ENCODE measurements at regions not wholly inside any gene's neighbourhood (a gene's known extent, or its start where the extent isn't known, plus 50 kb on each side); places are given as distances from the start of the nearest gene placed in this dataset.

DNA sequence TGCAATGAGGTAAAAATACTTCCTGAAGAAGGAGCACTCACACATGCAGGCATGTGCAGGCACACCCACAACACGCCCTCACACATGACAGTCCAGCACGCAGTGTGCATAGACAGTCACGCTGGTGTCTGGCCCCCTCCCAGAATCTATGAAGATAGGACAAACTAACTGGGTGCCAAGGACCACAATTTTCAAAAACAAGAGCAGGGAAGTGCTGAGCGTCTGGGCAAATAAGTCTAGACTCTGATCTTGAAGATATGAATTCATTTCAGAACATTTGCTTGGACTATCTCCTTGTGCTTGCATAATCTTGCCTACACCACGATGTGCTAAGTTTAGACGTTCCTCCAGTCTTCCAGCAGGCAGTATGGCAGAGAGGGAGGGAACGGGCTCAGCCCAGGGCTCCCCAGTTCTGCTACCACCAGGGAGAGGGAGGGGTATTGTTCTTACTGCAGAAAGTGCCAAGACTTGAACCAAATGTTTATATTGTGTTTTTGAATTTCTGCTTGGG is 276.5 kb upstream of the KLF6 start:
- no peak for DNase-seq

DNA sequence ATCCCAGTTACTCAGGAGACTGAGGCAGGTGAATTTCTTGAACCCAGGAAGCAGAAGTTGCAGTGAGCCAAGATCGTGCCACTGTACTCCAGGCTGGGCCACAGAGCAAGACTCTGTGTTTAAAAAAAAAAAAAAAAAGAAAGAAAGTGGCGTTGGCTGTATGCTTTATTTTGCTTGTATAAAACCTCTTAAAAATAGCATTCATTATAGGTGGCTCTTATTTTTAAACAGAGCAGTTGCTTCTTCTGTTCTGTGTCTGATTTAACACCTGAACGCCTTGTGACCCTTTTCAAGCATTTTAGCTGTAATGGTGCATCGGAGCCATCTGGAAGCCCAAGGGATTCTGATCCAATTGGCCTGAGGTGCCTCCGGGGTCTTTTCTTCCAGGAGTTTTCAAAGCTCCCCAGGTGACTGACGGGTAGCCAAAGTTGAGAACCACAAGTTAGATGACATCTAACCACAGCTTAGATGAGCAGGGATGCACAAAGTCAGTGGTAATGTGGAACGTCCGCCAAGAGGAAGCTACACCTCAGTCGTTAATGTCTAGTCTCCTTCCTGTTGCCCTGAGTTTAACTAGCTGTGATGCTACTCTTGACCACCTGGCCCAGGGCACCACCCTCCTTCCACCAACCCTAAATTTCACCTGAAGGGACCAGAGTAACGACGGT is 274.6 kb upstream of the KLF6 start:
- no peak for DNase-seq

DNA sequence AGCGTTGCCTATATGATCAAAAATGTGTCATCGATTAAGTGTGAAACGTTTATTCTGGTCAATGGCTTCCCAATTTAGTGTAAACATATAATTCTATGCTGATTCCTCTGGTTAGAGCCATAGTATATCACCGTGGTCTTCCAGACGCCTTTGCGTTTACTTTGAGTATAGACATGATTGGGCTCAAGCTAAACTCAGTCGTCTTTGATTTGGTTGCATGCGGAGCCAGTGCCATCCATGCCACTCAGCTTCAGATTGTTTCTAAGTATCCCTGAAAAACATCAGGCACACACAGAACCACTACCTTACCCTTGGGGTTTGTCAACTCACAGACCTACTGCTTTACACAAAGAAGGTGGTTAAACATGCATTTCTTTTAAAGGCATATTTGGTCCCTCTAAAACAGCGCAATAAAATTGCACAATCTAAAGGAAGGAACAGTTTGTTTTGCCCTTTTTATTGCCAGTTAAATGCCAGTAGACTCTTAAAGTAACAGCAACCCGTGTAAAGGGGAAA is 273.6 kb upstream of the KLF6 start:
- DNase-seq: no peak

DNA sequence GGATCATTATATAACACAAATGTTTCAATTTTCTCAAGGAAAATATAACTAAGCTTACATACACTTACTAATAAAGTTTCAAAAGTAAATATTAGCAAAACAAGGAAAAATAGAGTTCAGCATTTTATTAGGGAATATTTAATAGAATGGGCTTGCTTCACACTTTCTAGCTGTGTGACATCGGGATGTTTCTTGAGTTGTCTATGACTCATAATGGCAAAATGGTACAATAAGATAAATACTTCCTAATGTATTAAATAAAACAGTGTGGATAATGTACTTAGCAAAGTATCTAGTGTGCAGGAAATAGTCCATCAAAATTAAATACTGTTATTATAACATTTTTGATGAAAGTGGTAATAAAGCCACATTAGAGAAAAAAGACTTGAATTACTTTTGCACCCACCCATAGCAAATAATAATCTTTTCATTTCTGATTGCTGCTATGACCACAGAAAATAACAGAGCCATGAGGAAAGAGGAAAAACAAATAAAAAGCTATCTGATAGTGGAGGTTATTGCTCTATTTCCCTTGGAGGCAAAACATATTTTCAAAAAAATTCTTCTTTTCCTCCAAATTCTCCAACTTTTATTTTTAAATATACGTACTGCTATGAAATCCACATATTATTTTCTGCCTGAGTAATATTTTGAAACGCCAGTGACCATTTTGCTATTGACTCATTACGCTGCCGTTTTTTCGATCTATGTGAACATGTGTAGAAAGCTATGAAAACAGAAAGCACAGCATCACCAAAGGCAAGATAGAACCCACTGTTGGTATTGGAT is 272.9 kb upstream of the KLF6 start:
- DNase-seq: no peak

DNA sequence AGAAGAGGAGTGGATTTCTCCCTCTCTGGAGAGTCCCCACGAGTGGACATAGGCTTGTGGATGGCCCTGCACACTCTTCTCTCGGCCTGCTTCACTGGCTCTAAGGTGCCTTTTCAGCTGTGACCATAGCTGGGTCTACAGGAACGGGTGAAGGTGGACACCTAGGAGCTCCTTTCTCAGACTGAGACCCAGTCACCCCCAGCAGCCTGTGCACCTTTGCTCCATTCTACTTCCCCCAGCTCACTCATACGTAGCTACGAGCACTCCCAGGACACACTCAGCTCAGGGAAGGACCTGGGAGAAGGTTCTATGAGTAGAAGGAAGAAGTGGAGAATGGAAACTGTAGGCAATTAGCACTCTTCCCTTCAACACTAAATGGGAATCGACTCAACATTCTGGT is 272.0 kb upstream of the KLF6 start:
- DNase-seq: no peak

DNA sequence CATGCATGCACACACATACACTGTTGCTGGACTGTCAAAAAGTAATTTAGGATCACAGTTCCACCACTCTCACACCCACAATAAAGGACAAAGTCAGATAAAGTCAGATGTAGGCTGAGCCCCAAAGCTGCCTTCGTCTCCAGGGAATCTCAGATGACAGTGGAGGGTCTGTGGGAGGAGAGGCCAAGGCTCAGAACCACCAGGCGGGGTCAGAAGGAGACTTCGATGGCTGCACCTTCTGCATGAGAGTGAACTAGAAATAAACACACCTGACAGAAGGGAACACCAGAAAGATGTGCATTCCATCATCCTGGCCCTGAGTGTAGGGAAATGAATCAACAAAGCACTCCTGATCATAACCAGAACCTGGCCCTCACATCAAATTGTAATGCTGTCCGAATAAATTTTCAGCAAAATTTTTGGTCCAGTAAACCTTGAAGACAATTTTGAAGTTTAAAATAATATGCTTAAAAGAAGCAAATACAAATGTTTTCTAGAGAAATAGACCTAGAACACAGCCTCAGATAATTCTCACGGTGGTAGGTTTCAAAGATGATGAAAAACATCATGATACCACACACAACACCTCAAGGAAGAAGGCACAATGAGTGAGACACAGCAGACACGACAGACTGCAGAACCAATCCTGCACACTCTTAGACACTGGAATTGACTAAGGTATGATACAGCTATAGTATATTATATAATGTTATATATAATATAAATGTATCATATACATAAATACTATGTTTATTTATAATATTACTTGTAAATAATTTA is 269.8 kb upstream of the KLF6 start:
- DNase-seq: no peak

DNA sequence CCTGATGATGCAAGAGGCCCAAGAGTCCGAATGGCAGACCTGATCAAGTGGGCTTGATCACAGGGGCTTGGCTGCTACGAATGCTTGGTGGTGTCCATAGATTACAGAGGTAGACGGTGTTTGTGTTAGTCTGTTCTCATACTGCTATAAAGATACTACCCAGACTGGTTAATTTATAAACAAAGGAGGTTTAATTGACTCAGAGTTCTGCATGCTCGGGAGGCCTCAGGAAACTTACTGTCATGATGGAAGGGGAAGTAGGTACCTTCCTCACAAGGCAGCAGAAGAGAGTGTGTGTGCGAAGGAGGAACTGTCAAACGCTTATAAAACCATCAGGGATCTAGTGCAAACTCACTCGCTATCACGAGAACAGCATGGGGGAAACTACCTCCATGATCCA is 268.9 kb upstream of the KLF6 start:
- DNase-seq: no peak

DNA sequence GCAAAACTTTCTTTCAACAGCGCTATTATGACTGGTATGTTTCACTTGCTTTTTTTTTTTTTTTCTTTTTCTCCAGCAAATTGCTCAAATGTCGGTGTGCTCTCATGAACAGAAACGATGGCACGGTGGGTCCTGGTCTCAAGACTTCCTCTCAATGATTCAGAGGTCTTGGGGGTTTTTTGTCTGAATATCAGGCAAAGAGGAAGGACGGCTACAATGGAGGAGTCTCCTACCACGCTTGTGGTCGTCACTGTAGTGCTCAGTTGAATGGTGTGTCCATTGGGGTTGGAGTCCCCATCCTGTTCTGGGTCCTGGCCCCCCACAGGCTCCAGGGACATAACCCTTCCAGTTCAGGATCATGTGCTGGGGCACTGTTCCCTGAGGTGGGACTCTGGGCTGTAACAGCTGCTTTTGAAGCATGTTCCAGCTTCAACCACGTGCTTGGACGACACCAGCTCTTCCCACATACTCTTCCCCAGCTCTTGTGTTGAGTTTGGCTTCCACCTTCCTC is 266.7 kb upstream of the KLF6 start:
- DNase-seq: no peak

DNA sequence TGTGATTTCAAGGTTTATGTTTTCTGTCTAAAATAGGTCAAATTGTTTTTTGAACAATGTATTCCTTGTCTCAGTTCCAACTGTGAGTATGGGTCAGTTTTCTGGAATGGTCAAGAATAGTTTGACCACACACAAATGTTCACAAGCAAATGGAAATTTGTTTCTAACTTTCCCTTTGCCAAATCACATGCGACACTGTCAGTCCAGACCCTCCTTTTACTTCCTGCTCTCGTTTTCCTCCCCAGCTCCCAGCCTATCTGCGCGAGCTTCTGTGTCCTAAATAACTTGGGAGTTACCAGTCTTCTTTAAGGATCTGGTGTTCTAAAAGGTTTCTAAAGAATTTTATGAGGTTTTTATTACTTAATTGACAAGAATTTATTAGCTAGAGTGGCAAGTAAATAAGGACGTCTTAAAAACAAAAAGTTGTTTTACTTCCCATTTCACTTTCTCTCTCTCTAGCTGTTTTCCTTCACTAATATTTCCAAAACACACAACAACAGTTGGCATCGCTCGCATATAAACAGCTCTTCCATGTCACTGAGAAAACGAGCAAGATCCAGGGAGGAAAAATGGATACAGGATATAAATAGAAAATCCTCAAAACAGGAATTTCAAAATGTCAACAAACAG is 266.1 kb upstream of the KLF6 start:
- DNase-seq: no peak

DNA sequence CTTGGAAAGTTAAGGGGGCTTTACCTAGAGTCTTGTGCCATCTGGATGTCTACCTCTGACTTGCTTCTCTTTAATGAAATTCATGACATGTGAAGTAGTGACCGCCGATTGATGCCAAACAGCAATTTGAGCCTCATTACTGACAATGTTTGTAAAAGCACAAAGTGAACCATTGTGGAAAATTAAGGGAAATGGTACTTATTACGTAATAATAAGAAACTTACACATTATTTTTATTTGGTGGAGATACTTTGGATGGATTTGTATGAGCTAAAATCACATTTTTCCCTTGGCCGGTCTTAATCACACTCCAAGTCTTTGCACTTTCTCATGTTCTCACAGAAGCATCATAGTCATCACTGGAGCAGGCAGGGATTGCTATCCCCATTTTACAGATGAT is 265.1 kb upstream of the KLF6 start:
- DNase-seq: no peak

DNA sequence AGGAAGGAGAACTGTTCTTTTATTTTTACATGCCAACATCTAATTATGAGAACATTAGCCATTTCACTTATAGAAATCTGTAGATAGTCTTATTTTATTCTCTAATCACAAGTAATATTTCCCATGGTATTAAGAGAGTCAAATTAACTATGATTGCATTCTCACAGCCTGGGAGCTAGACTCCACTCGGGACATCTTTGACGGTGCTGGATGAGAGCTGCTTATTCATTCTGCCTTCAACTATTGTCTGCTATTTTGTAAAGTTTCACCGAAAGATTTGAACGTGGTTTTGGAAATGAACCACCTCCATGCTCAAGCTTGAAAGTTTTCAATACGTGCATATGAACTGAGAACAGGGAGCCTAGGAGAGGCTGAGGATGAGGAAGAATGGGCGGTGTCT is 264.3 kb upstream of the KLF6 start:
- no peak for DNase-seq

DNA sequence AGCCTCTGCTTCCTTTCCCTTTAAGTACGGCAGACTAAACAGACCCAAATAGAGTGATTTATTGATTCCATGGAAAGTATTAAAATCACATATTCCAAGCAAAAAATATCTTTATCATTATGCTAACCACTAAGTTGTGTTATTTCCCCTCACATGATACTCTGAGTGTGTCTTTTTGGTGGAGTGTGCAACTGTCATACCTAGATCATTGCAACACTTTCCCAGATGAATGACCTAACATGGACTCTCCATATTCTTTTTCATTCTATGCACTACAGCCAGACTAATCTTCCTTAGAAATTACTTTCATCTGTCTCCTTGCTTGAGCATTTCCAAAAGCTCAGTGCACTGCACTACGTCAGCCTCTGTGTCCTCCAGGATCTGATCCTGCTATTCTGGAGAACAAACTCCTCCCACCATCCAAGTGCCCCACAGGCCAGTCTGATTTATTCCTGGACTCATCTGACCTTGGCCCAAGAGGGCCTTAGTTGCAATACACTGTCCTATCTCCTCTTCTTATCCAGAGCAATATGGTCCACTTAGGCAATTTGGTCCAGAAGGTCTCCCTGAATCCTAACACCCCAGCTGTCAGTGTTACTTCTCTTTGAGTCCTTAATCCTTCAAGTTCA is 263.3 kb upstream of the KLF6 start:
- DNase-seq: no peak

DNA sequence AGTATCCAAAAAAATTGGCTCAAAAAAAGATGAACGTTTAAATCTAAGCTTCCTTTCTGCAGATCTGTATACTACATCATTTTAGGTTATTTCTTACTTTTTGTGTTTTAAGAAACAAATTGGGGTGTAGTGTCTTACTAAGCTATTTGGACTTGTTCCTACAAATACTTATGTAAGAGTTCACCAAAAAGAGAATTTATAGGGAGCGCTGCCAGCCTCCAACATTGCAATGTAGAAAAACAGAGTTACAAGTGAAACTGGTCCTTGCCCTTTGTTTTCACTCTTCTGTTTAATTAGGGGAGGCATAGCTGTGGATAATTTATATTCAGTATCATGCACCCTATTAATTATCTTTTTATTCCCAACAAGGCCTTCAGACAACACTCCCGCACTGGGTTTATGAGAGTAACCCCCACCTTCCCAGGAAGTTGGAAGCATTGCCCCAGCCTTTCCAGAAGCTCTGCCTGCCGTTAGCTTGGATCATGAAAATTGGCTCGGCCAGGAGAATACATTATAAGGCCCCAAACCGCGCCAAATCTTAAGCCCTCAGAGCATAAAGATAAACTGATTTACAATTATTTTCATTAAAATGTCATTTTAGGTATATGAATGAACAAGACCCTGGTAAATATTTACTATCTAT is 261.8 kb upstream of the KLF6 start:
- DNase-seq: no peak

DNA sequence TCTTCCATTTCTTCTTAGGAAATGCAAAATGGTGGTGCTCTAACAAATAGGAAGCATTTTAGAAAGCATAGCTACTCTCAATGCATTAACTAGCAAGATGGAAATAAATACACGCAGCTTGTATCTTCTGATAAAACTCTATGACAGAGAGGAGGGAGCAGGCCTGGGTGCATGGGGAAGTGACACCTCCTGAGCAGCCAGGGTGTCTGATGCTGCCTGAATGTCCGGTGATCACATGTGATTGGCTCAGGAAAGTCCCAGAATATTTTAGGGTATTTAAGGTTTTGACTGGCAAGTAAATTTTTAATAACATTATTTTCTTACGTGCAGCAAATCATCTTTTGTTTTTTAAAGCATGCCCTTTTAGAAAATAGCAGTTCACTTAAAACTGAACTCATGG is 261.0 kb upstream of the KLF6 start:
- no peak for DNase-seq

DNA sequence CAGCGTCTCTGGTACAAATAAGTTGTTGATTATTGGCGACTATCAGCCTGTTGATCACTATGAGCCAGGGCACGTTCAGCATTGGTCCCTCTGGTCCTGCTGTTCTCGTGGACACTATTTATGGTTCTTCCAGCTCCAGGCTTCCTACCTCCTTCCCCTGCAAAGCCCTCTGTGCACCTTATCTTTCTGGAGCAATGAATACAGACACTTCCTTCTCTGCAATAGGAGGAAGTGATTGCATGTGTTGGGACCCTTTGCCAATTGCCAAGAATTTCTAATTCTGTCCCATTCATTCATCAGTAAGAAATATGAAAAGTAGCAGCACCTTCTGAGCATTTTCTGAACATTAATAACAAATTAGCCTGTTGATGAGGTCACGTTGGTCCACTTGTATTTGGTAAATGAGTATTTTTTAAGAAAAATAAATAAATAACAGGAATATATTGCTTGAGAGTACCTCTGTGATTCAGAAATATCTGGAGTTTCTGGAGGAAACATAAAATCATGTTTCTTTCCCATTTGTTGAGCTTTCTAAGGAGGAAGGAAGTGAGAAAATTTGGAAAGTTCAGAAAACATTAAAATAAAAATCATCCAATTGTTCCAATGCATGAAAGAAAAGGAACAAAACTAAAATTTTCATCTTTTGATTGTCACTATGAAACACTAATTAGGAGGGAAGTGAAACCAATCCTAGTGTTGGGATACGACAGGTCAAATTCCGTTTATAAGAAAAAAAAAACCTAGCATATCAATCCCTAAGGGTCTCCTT is 259.1 kb upstream of the KLF6 start:
- no peak for DNase-seq

DNA sequence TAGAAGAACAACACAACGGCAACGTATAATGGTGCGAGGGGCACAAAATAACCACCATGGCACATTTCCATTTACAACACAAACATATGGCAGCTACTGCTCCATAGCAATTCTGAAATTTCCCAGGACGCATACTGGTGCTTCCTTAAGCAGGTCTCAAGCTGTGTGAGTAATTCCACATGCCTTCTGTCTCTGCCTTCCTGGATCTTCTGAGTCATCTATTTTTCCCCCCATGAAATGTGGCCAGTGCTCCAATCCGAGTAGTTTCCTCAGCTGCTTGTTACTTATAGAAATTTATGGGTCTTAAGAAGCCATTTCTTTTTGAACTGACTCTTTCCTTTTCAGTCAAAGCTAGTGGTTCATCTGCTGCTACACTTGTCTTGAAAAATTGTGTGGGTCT is 256.6 kb upstream of the KLF6 start:
- no peak for DNase-seq

DNA sequence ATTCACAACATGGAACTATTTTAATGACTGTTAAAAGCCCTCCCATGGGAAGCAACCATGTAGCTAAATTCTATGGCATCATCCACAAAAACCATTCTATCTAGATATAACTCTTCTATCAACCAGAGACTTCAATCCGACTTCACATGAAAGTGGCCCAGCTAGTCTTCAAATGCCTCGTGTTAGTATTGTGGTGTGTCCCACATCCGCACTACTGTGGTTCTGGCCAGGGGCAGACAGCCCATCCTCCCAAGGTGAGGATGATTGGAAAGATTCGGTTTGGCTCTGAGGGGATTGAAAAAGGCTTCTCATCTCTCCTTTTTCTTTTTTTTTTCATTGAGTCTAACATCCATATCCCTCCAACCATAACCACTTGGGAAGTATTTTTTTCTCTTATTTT is 253.0 kb upstream of the KLF6 start:
- DNase-seq: no peak

DNA sequence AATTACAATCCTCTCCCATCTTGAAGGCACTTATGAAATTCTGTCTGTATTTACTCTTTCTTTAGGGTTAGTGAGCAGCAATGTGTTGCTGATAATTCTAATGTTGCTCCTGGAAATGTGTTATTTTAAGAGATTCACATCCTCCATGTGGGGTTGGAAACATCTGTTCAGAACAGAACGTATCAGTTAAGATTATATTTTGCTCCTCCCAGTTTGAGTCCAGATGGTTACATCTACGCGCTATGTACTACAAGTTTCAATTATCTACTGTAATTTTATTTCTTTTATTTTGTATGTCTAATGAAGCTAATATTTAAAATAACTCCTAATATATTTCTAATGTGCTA is 250.6 kb upstream of the KLF6 start:
- DNase-seq: no peak

DNA sequence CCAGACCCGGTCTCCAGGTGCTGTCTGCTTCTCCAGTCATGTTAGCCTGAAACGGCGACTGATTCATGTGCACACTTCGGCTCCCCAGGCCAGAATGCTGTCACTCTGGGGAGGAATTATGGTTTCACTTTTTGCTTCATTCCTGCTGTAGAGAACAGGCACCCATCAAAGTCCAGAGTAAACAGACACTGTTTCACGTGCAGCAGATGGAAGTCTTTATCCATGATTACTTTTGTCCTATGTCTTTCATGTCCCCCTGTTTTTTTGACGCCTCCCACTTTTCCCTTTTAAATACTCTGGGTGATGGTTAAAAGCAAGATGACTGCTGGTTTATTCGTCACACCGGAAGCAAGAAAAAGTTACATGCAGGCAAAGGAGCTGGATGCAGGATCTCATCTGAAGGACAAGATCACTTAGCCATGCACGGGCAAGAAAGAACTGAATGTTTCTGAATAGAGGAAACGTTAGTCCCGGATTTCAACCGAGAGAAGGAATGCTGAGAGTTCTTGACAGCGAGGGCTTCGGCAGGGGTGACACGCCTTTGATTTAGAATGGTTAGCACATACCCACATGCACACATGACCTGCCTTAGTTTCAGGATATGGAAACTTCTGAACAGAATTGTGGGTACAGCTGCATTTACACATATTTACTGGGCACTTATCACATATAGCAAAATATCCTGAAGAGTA is 250.0 kb upstream of the KLF6 start:
- DNase-seq: no peak

DNA sequence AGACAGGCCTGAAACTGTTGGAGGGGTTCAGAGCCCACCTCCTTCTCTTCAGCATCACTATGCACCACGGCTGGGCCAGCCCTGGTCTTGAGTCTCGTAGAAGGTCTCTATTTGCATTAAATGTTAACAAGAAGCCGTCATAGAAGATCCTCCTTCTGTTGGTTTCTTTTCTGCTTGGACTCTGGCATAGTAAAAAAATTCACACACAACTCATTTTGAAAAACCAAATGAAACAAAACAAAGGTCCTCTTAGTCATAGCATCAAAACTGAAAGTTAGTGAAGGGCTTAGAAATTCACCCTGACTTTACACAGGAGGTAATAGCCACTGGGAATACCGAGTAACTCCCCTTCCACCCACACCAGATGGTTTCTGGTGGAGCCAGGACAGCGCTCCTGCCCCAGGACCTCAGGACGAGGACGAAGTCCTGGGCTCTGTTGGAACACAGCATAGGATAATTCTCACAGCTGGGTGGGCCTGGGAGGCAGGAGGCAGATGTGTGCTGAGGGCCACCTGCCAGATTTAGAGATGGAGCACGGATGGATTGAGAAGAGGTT is 248.4 kb upstream of the KLF6 start:
- DNase-seq: no peak

All from activated CD4-positive, alpha-beta T cell treated with anti-CD3 and anti-CD28 coated beads for 1 hour (primary cell).